Stimulated activated effector memory CD8-positive, alpha-beta T cell treated with anti-CD3 and anti-CD28 coated beads, Interleukin-12 subunit alpha, Interleukin-12 subunit beta, amount 100 ng/mL, for 72 hours (primary cell): ENCODE measurements at regions not wholly inside any gene's neighbourhood (a gene's known extent, or its start where the extent isn't known, plus 50 kb on each side); places are given as distances from the start of the nearest gene placed in this dataset.

ENCODE experiments used
- ATAC-seq: fragments of 150-1000 bp; cut with Tn5 transposase; 2 replicates; pipeline ENCODE4 v1.10.0; 2021
- DNase-seq, 2 donors: peaks; one replicate each; pipeline ENCODE4 v3.0.0; 2021 to 2022; ENCODE audit warnings: low spot score in 2 of 2
- H3K27ac Mint-ChIP-seq: one replicate; pipeline ENCODE4 v1.8.0; 2022; ENCODE audit warnings: mild to moderate bottlenecking, mixed read lengths
- H3K36me3 Mint-ChIP-seq: one replicate; pipeline ENCODE4 v1.8.0; 2022; ENCODE audit warnings: mild to moderate bottlenecking, mixed read lengths
- H3K4me1 Mint-ChIP-seq: one replicate; pipeline ENCODE4 v1.8.0; 2022; ENCODE audit warnings: mixed read lengths
- H3K4me3 Mint-ChIP-seq: one replicate; pipeline ENCODE4 v1.8.0; 2022; ENCODE audit warnings: mild to moderate bottlenecking, mixed read lengths
- H3K9me3 Mint-ChIP-seq: one replicate; pipeline ENCODE4 v1.8.0; 2022; ENCODE audit warnings: mixed read lengths

DNA sequence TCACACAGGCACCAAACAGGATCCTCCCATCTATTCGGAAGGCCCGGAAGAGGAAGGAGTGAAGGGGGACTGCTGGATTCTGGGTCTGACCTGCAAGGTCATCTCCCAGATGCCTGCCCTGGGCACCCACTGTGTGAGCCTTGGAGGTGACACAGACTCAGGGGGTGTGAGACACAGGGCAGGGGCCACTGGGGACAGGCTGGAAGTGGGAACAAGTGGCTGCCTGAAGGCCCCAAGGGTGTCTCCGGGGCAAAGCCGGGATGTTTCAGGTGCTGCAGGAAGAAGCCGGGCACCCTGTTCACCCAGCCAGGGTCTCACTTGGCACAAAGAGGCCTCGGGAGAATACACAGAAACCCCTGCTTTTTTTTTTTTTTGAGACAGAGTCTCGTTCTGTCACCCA lies 385.5 kb downstream of the CTTN start:
- Mint-ChIP-seq H3K27ac (no peak overlapping the region), H3K36me3 (no peaks in the 10 kb centered on the region), H3K4me1 (no peaks in the 10 kb centered on the region), H3K9me3 (no peaks in the 10 kb centered on the region), H3K4me3 (no peak overlapping the region)
- no peak for ATAC-seq
- DNase-seq = no peak

DNA sequence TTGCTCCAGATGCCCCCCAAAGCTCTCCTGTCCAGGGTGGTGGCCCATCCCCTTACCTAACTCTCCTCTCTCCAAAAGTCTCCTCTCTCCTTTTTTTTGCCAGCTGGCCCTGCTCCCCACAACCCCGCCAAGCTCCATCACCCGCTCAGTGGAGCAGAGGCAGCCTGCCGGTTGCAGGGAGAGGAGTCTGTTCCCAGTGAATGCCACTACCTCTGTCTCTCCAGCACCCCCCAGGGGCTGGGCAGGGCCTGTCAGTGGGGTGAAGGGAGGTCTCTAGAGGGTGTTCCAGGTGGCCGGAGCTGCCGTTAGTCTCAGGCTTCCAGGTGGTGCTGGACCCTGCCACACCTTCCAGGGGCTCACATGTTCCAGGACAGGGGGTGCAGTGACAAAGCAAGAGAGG lies 387.0 kb downstream of the CTTN start:
- Mint-ChIP-seq H3K4me3 (no peak overlapping the region), H3K27ac (no peak overlapping the region), H3K9me3 (no peaks in the 10 kb centered on the region), H3K4me1 (no peaks in the 10 kb centered on the region), H3K36me3 (no peaks in the 10 kb centered on the region)
- ATAC-seq (no peak), DNase-seq (no peak)

DNA sequence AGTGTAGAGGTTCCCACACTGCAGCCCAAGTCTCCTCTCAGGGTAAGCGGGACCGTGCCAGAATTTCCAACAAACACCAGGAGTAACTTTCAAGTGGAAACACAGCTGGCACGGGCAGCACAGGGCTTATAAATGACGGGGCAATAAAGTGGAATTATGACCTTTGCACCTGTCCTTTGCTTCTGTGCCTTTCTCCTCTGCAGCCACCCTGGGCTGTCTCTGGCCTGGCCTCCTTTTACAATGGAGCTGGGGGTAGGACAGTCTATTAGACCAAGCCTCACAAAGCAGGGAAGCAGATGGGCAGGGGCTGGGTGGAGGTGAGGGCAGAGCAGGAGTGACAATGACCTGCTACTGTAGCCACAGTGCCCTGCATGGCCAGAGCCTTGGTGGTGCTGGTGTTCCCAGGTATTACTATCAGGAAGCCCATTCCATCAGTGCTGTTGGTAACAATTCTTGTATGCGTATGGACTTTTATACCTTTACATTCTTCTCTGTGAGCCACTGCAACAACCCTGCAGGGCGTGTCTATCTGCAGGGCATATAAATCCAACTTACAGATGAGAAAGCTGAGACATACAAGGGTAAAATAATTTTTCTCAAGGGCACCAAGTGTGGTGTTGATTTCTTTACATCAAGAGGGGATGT lies 387.8 kb downstream of the CTTN start:
- Mint-ChIP-seq H3K9me3 (no peaks in the 10 kb centered on the region), H3K36me3 (no peaks in the 10 kb centered on the region), H3K4me3 (no peak overlapping the region), H3K27ac (no peak overlapping the region), H3K4me1 (no peaks in the 10 kb centered on the region)
- DNase-seq = no peak
- no peak for ATAC-seq

DNA sequence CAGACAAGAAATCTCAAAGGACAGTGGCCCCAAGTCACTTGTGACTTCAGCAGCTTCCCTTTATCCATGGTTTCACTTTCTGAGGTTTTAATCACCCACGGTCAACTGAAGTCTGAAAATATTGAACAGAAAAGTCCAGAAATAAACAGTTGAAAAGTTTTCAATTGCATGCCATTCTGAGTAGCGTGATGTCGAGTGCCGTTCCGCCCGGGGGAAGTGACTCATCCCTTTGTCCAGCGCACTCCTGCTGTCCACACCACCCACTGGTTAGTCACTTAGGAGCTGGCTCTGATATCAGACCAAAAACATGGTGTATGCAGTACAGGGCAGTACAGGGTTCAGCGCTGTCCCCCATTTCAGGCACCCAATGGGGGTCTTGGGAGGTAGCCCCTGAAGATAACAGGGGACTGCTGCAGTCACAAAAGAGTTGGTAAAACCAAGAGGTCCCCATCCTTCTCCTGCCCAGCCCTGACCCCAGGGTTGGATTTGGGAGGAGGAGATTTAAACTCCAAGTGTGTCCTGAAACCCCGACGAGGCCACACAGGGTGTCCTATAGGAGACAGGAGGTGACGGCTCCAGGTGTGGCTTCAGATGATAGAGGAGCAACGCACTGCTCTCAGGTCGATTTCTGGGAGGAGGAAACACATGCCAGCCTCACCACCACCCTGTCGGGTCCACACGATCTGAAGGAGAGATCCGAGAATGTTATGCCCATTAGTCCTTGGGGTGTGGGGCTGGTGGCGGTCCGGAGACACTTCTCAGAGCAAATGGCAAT lies 390.1 kb downstream of the CTTN start:
- H3K9me3 Mint-ChIP-seq = peaks cover 3% of the 10 kb centered on the region
- H3K36me3 Mint-ChIP-seq = no peaks in the 10 kb centered on the region
- no peak for ATAC-seq
- no peaks in the 10 kb centered on the region for H3K4me1 Mint-ChIP-seq
- H3K27ac Mint-ChIP-seq = no peak overlapping the region
- no peak for DNase-seq
- no peak overlapping the region for H3K4me3 Mint-ChIP-seq

DNA sequence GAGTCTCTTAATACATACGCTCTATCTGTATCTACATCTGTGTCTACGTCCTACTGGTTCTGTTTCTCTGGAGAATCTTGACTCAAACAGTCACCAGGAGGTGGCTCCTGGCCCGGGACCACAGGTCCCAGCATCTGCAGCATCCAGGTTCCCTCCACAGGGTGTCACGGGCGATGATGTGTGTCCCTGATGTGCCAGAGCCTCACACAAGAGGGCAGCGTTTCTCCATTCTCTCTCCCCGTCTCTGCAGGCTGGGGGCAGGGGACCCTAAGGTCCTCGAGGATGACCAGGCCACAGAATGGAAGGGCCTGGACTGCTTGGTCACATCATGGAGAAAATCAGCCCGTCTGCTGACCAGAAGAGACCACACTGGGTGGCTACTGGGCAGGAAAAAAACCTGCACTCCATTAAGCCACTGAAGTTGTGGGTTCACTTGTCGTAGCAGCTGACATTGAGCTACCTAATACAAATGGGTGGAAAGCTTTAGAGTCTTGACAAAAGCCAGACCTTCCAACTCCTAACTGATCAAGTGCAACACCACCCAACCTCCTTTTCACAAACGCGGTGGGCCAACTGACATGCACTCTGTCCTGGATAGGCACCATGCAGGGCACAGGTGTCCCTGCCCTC lies 392.5 kb downstream of the CTTN start:
- ATAC-seq (no peak), DNase-seq (no peak)
- Mint-ChIP-seq H3K36me3 (no peaks in the 10 kb centered on the region), H3K27ac (no peak overlapping the region), H3K4me1 (no peaks in the 10 kb centered on the region), H3K9me3 (peaks cover 10% of the 10 kb centered on the region), H3K4me3 (no peak overlapping the region)

DNA sequence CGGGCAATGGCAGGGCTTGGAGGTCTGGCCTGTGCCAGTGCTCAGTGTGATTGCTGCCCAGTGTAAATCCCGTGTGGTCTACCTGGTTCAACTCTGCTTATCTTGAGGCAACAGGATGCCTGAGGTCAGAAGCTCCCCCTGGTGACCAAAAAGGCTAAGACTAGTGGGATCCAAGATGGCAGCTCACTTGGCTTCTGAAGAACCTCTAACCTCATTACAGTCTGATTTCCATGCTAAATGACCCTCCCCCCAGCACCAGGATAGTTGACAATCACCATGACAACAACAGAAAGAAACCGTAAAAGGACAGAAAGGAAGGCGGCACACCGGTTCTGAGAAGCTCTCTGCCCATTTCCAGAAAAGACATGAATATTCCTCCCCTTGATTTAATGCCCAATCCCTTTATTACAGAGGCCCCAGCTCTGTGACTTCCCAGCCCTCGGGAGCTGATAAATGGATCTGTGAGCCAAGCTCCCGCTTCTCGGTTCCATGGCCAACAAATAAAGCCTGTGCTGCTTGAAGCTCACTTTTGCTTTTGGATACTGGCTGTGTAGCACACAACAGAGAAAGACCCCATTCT lies 398.4 kb downstream of the CTTN start:
- Mint-ChIP-seq H3K36me3 (no peaks in the 10 kb centered on the region), H3K9me3 (peaks cover 16% of the 10 kb centered on the region), H3K27ac (no peak overlapping the region), H3K4me1 (no peaks in the 10 kb centered on the region), H3K4me3 (no peak overlapping the region)
- DNase-seq (no peak), ATAC-seq (no peak)

DNA sequence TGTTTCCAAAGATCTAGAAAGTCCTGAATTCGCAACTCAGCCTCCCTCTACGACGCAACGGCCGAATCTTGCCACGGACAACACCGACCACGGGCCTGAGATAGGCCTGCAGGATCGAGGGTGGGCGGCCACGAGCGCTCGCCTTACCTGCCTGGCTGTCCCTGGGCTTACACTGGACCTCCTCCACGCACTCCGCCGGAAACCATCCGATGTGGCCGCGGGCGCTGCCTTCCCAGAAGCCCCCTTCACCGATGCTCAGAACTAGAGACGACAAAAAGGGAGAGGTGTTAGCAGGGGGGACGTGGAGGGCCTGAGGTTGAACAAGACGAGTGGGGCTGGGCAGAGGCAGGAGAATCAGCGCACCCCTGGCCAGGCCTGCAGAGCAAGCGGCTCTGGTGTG lies 400.0 kb downstream of the CTTN start:
- DNase-seq (no peak), ATAC-seq (no peak)
- no peak overlapping the region for H3K27ac Mint-ChIP-seq
- no peak overlapping the region for H3K4me3 Mint-ChIP-seq
- H3K4me1 Mint-ChIP-seq = no peaks in the 10 kb centered on the region
- H3K9me3 Mint-ChIP-seq = peaks cover 14% of the 10 kb centered on the region
- H3K36me3 Mint-ChIP-seq = no peaks in the 10 kb centered on the region

DNA sequence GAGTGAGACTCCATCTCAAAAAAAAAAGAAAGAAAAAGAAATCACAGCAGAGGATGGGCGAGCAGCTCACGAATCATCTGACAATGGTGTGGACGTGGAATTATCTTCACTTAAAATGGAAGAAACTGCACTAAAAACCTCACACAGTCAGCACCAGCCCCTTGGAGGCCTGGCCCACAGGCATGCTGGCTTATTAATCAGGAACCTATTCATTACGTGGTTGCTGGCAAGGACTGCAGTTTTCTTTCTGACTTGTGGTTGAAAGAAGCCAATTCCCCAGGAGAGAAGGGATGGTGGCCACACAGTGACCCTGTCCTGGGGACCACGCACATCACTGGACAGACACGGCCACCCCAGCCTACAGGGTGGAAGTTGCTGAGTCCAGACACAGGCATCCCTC lies 401.1 kb downstream of the CTTN start:
- DNase-seq (no peak), ATAC-seq (no peak)
- no peaks in the 10 kb centered on the region for H3K4me1 Mint-ChIP-seq
- H3K9me3 Mint-ChIP-seq = peaks cover 12% of the 10 kb centered on the region
- H3K27ac Mint-ChIP-seq = no peak overlapping the region
- no peaks in the 10 kb centered on the region for H3K36me3 Mint-ChIP-seq
- H3K4me3 Mint-ChIP-seq = no peak overlapping the region

DNA sequence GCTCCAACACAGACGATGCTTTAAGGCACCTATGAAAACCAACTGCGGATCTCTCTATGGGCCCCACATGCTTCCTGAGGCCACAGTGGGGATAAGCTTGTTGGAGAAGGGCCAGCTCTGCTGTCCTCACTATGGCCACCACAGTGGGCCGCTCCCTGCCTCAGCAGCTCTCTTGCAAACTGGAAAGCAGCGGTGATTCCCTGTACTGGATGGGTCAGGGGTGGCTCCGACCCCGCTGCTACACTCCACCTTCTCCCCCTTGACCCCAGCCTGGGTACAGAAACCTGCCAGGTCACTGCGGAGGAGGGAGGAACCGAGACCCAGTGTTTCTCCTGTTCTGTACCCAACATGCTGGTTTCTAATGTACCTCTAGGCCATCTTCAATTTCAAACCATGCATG lies 403.9 kb downstream of the CTTN start:
- Mint-ChIP-seq H3K9me3 (peaks cover 3% of the 10 kb centered on the region), H3K4me3 (no peak overlapping the region), H3K4me1 (no peaks in the 10 kb centered on the region), H3K36me3 (no peaks in the 10 kb centered on the region), H3K27ac (no peak overlapping the region)
- DNase-seq = no peak
- no peak for ATAC-seq

DNA sequence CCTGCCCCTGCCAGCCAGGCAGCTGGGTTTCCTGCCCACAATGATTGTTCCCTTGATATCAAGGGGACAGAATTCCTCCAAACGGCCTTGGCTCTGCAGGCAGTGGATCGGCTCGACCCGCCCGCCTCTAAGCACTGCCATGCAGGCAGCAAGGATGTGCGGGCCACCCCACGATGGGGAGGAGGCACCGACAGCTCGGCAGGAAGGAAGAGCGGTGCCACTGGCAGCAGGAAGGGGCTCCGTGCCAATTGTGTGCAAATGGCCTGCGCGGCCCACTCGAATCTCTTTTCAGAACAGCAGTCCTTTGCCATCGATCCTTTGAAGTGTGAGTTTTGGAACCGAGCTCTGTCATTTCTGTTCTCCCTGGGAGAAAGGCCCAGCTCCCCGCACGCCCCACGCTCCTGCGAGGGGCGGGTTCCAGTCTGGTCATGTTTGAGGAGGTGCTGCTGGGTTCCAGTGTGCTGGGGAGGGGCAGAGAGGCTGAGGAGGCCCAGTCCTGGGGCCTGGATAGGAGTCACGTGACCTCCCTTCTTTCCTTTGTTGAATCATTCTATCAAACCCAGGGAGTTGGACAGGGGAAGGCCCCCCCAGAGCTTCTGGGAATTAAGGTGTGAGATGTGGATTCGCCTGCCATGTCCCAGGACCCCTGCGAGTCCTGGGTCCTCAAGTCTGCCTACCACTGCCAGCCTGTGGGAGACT lies 406.0 kb downstream of the CTTN start:
- no peaks in the 10 kb centered on the region for H3K36me3 Mint-ChIP-seq
- DNase-seq (no peak), ATAC-seq (no peak)
- no peak overlapping the region for H3K27ac Mint-ChIP-seq
- H3K9me3 Mint-ChIP-seq = peaks cover 3% of the 10 kb centered on the region
- H3K4me3 Mint-ChIP-seq = no peak overlapping the region
- no peaks in the 10 kb centered on the region for H3K4me1 Mint-ChIP-seq

DNA sequence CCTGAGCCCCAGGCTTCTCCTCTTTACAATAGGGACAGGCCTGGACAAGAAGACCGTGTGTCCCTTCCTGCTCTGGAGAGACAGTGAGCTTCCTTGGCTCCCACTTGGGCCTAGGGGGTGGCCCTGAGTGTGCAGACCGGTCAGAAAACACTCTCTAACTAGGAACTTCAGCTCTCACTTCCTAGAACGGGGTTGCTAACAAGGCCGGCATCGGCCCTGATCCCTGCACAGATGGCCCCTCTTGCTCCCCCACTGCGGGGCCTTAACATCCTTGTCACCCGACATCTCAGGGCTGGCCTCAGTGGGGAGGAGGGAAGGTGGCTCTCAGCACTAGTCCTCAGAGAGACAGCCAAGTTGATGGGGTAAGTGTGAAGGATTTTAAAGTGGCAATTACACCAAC lies 406.9 kb downstream of the CTTN start:
- ATAC-seq (no peak), DNase-seq (no peak)
- Mint-ChIP-seq H3K27ac (no peak overlapping the region), H3K9me3 (peaks cover 3% of the 10 kb centered on the region), H3K36me3 (no peaks in the 10 kb centered on the region), H3K4me3 (no peak overlapping the region), H3K4me1 (no peaks in the 10 kb centered on the region)

DNA sequence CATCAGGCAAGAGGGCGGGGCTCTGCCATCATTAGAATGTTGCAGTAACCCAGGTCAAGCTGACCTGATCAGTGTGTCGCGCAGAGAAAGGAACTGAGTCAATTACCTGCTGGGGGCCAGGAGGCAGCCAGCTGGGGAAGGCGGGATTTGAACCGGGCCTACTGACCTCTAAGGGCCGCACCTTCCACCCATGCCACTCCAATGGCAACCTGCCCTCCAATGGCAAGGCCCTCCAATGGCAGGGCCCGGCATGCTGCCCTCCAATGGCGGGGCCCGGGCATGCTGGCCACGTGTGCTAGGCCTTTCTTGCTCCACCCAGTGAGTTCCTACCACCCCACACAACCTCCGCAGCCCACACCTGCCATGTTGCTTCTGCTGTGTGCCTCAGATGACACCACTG lies 407.6 kb downstream of the CTTN start:
- Mint-ChIP-seq H3K27ac (no peak overlapping the region), H3K36me3 (no peaks in the 10 kb centered on the region), H3K4me1 (no peaks in the 10 kb centered on the region), H3K4me3 (no peak overlapping the region), H3K9me3 (peaks cover 3% of the 10 kb centered on the region)
- ATAC-seq (no peak), DNase-seq (no peak)

DNA sequence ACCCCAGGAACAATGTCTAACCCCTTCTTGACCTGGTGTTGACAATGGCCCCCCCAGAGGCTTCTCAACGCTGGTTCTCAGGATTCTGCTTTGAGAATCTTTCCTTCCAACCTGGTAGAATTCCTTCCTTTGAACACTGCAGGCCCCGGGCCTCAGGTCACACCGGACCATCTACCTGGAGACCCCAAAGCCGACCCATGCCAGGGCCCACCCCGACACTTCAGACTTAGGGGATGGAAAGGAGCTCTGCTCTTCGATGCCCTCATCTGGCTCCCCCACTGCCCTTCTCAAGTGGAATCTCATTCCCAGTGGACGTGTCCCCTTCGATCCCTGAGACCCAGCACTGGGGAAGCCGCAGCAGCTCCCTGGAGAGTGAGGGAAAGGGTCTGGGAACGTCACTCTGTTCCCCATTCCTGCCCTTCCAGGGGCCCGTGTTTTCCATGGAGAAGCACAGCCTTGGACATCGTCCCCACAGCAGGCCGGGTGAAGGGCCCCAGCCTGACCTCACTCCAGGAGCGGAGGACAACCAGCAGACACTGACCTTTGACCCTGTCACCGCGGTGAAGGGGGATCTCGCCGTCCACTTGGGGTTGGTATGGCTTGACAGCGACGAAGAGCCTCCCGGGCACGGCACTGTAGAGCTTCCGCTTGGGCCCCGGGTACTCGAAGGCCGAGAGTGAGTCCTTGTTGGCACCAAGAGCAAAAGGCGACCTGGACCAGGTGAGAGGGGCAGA lies 408.3 kb downstream of the CTTN start:
- ATAC-seq (no peak), DNase-seq (no peak)
- Mint-ChIP-seq H3K4me1 (no peaks in the 10 kb centered on the region), H3K36me3 (no peaks in the 10 kb centered on the region), H3K4me3 (no peak overlapping the region), H3K9me3 (peaks cover 3% of the 10 kb centered on the region), H3K27ac (no peak overlapping the region)

DNA sequence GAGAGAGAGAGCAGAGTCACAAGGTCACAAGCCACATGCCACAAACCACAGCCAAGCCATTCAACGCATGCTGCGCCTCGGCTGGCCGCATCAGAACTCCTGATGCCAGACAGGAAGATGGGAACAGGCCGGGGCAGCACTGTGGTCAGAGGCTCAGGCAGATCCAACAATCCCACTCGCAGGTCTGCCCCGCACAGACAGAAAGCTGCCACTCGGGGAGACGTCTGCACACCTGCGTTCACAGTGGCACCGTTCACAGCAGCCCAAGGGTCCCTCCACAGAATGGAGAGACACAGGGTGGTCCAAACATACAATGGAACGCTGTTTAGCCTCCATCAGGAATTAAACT lies 408.8 kb downstream of the CTTN start:
- ATAC-seq (no peak), DNase-seq (no peak)
- H3K9me3 Mint-ChIP-seq = peaks cover 3% of the 10 kb centered on the region
- H3K27ac Mint-ChIP-seq = no peak overlapping the region
- H3K36me3 Mint-ChIP-seq = no peaks in the 10 kb centered on the region
- H3K4me3 Mint-ChIP-seq = no peak overlapping the region
- H3K4me1 Mint-ChIP-seq = no peaks in the 10 kb centered on the region
